ENCODE measurements at regions not wholly inside any gene's neighbourhood (a gene's known extent, or its start where the extent isn't known, plus 50 kb on each side); places are given as distances from the start of the nearest gene placed in this dataset.

- TF ChIP-seq, protein P1, sequence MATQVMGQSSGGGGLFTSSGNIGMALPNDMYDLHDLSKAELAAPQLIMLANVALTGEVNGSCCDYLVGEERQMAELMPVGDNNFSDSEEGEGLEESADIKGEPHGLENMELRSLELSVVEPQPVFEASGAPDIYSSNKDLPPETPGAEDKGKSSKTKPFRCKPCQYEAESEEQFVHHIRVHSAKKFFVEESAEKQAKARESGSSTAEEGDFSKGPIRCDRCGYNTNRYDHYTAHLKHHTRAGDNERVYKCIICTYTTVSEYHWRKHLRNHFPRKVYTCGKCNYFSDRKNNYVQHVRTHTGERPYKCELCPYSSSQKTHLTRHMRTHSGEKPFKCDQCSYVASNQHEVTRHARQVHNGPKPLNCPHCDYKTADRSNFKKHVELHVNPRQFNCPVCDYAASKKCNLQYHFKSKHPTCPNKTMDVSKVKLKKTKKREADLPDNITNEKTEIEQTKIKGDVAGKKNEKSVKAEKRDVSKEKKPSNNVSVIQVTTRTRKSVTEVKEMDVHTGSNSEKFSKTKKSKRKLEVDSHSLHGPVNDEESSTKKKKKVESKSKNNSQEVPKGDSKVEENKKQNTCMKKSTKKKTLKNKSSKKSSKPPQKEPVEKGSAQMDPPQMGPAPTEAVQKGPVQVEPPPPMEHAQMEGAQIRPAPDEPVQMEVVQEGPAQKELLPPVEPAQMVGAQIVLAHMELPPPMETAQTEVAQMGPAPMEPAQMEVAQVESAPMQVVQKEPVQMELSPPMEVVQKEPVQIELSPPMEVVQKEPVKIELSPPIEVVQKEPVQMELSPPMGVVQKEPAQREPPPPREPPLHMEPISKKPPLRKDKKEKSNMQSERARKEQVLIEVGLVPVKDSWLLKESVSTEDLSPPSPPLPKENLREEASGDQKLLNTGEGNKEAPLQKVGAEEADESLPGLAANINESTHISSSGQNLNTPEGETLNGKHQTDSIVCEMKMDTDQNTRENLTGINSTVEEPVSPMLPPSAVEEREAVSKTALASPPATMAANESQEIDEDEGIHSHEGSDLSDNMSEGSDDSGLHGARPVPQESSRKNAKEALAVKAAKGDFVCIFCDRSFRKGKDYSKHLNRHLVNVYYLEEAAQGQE (IDR thresholded peaks at IDR 0.05; ENCODE audit: insufficient read depth in 1 of 2, low read depth in 2 of 2, low read length in 2 of 2) = no peak
- TF ChIP-seq TAF1 (IDR thresholded peaks at IDR 0.05; ENCODE audit: borderline replicate concordance, insufficient read depth, low read length) = no peak
- no peak for TF ChIP-seq POLR2AphosphoS5 (IDR thresholded peaks at IDR 0.05; ENCODE audit: low read depth, low read length)
- no peak for TF ChIP-seq SIN3A (IDR thresholded peaks at IDR 0.05; ENCODE audit: borderline replicate concordance, insufficient read depth, low read length)
Observed at GRCh38 chr2:8146132-8147005, 535.5 kb upstream of the ID2 start.
